SIG-M5 treated with dmso at 0.1 percent for 504 hours (cell line): ENCODE measurements at regions not wholly inside any gene's neighbourhood (a gene's known extent, or its start where the extent isn't known, plus 50 kb on each side); places are given as distances from the start of the nearest gene placed in this dataset.

ENCODE experiments used
- DNase-seq: peaks from one replicate; lab custom pipeline; 2025; ENCODE audit not compliant: unreplicated experiment; lab: John Stamatoyannopoulos, UW

- DNase-seq: no peak
These were observed 63.4 kb upstream of the PPP2R5A start for GRCh38 chr1:212221801-212222200.

DNA sequence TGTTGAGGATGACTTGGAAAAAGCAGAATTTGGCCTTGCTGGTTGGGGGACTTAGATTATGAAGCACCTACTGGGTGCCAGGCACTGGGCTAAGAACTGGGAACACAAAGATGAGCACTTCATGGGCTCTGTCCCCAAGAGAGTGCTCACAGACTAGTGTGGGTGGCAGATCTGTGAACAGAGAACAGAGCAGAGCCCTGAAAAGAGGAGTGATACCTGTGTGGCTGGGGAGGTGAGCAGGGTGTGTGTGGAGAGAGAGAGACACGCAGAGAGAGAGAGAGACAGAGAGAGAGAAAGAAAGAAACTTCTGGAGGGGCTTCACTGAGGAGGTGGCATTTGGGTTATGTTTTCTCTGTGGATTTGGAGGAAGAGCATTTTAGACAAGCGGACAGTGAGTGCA is 61.1 kb upstream of the PPP2R5A start:
- no peak for DNase-seq

DNA sequence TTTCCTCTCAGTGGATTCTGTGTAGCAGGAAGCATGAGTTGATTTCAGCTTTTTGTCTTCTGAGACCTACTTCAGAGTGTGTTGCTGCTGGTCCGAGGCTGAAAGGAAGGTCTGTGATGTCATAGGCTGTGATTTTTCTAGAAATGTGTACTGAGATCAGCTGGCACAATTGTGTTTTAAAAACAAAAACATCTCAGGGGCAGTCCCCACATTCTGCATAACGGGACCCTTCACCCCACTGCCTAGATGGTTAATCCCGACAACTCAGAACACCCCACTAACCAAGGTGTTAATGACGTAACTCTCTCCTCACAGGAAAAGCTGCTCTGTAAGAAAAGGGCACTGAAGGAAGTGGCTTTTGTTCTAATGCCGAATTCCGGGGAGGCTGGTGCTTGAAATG is 59.8 kb upstream of the PPP2R5A start:
- DNase-seq: no peak

GRCh38 chr1:212225871-212226302 is 59.3 kb upstream of the PPP2R5A start:
- no peak for DNase-seq

DNA sequence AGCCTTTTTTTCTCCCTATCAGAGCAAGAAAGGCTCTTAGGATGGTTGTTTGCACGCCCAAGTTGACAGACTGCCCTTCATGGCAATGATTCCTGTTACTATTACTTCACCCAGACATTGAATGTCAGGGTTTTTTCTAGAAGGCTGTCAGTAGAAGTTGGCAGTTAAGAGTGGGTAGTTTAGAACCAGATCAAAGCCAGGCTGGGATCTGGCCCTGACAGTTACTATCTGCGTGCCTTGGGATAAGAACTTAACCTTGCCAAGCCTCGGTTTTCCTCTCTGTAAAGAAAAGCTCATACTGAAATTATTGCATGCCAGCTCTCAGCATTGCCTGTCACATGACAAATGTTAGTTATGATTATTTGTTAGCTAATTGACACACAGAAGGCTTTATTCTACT is 58.7 kb upstream of the PPP2R5A start:
- no peak for DNase-seq

GRCh38 chr1:212228076-212228475 is 57.1 kb upstream of the PPP2R5A start:
- no peak for DNase-seq

DNA sequence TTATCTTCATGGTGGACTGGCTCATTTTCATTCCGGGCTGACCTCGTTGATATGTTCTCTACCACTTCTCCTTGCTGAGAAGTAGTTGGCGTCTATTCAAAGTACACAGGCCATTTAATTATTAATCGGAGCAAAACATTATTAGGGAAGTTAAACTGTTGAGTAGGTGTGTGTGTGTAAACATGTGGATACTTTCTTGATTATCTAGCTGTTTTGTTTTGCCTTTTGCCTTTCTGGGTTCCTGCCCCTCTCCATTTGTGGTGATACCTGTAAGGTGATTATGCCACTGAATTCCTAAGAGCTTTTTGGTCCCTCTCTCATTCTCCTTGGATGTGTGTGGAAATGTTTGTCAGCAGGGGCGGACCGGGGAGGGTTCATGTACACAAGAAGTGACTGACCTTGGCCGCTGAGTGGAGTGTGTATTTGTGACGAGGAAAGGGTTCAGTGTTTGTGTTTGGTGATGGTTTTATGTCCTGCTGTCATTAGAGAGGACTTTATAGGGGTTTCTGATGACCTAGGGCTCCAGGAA is 56.6 kb upstream of the PPP2R5A start:
- no peak for DNase-seq

DNA sequence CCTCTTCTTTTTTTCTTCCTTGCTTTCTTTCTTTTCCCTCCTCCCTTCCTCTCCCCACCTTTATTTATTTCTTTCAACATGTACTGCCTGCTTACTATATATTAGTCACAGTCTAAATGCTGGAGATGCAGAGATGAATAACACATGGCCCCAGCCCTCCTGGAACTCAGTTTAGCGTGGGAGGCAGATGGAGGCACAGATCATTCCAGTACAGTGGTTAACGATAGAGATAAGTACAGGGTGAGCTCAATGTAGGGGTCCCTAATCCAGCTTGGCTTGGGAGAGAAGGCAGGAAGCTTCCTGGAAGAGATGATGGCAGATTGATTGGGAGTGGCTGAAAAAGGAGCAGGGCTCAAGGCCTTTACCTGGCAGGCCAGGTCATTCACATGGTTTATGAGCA is 55.6 kb upstream of the PPP2R5A start:
- no peak for DNase-seq

- no peak for DNase-seq
These were observed 54.9 kb upstream of the PPP2R5A start for GRCh38 chr1:212230329-212230728.

GRCh38 chr1:212231372-212231771 is 53.8 kb upstream of the PPP2R5A start:
- no peak for DNase-seq

DNA sequence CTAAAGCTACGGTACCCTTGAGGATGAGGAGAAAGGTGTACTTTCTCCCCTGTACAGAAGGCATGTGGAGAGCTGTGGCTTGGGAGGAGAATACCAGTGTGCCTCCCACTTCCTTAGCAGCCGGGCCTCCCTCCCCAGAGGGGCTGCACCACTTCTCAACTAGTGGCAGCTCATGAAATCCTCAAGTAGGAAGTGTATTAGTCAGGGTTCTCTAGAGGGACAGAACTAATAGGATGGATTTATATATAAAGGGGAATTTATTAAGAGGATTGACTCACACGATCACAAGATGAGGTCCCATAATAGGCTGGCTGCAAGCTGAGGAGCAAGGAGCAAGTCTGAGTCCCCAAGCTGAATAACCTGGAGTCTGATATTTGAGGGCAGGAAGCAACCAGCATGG is 53.1 kb upstream of the PPP2R5A start:
- peak; percentile 48 for DNase-seq

DNA sequence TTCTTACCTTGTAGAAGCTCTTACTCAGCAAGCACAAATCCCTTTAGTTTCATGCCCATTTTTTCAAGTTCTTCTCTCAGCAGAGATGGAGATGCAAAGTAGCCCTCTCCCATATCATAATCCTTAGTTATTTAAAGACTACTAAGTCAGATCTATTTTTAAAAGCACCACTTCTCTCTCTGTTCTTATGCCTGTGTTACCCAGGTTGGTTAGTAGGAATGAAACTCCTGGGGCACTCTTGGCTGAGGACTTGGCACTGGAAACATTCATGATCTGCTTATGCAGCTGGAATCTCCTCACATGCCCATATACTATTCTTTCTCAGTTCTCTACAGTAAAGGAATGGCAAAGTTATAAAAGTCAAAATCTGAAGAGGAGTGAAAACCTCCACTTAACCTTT is 51.9 kb upstream of the PPP2R5A start:
- no peak for DNase-seq

- DNase-seq: peak; percentile 96
These were observed 50.5 kb upstream of the PPP2R5A start for GRCh38 chr1:212234431-212235395.
